ENCODE measurements at regions not wholly inside any gene's neighbourhood (a gene's known extent, or its start where the extent isn't known, plus 50 kb on each side); places are given as distances from the start of the nearest gene placed in this dataset.

GRCh38 chr21:35791541-35792325 lies 268.6 kb downstream of the SETD4 start:
- no peak overlapping the region for H3K4me3 ChIP-seq (replicated peaks; ENCODE audit: low read depth, low read length)
- no peak for TF ChIP-seq CTCF (IDR thresholded peaks at IDR 0.05; ENCODE audit: low read depth, low read length, missing control alignments)
- DNase-seq (ENCODE audit: extremely low read depth, low read depth) = no peak

GRCh38 chr21:35783721-35784120 lies 276.6 kb downstream of the SETD4 start:
- DNase-seq (ENCODE audit: extremely low read depth, low read depth) = no peak
- TF ChIP-seq CTCF (IDR thresholded peaks at IDR 0.05; ENCODE audit: low read depth, low read length, missing control alignments) = no peak
- H3K4me3 ChIP-seq (replicated peaks; ENCODE audit: low read depth, low read length) = no peak overlapping the region

GRCh38 chr21:35782667-35783066 lies 277.7 kb downstream of the SETD4 start:
- DNase-seq (ENCODE audit: extremely low read depth, low read depth) = no peak
- TF ChIP-seq CTCF (IDR thresholded peaks at IDR 0.05; ENCODE audit: low read depth, low read length, missing control alignments) = no peak
- H3K4me3 ChIP-seq (replicated peaks; ENCODE audit: low read depth, low read length) = no peak overlapping the region

- no peak overlapping the region for H3K4me3 ChIP-seq (replicated peaks; ENCODE audit: low read depth, low read length)
- TF ChIP-seq CTCF (IDR thresholded peaks at IDR 0.05; ENCODE audit: low read depth, low read length, missing control alignments) = no peak
- DNase-seq (ENCODE audit: extremely low read depth, low read depth) = no peak
These were observed 279.3 kb downstream of the SETD4 start for GRCh38 chr21:35780983-35781382.

- DNase-seq (ENCODE audit: extremely low read depth, low read depth) = peak; percentile 40
- TF ChIP-seq CTCF (IDR thresholded peaks at IDR 0.05; ENCODE audit: low read depth, low read length, missing control alignments) = no peak
- no peak overlapping the region for H3K4me3 ChIP-seq (replicated peaks; ENCODE audit: low read depth, low read length)
These were observed 280.4 kb downstream of the SETD4 start for GRCh38 chr21:35779690-35780570.

GRCh38 chr21:35779167-35779566 lies 281.2 kb downstream of the SETD4 start:
- H3K4me3 ChIP-seq (replicated peaks; ENCODE audit: low read depth, low read length) = no peak overlapping the region
- DNase-seq (ENCODE audit: extremely low read depth, low read depth) = no peak
- no peak for TF ChIP-seq CTCF (IDR thresholded peaks at IDR 0.05; ENCODE audit: low read depth, low read length, missing control alignments)

Data from HFF-Myc (cell line).